Cardiac muscle cell (in vitro differentiated cells and primary cell): ENCODE measurements at regions not wholly inside any gene's neighbourhood (a gene's known extent, or its start where the extent isn't known, plus 50 kb on each side); places are given as distances from the start of the nearest gene placed in this dataset.

Source experiments
- DNase-seq, 2 donors: peaks; one replicate each; pipeline versions ENCODE4 v3.0.0 to v3.0.0-alpha.2; 2010 to 2017; ENCODE audit warnings: low read depth in 1 of 2, low spot score in 1 of 2
- H3K27ac ChIP-seq: fragments of 200-600 bp; sonication (generic); 2 replicates; pipeline ENCODE4 v1.5.1; 2016
- H3K27me3 ChIP-seq: fragments of 200-600 bp; sonication (generic); 2 replicates; pipeline ENCODE4 v1.6.0; 2016; ENCODE audit warnings: control low read depth
- H3K36me3 ChIP-seq: fragments of 200-600 bp; sonication (generic); 2 replicates; pipeline ENCODE4 v1.5.1; 2016; ENCODE audit warnings: control low read depth
- H3K4me1 ChIP-seq: fragments of 200-600 bp; sonication (generic); 2 replicates; pipeline ENCODE4 v1.8.1; 2017; ENCODE audit warnings: low read depth, mild to moderate bottlenecking, mixed run types
- H3K4me3 ChIP-seq: fragments of 200-600 bp; sonication (generic); 2 replicates; pipeline ENCODE4 v1.5.1; 2016; ENCODE audit warnings: mild to moderate bottlenecking
- H3K9me3 ChIP-seq: fragments of 200-600 bp; sonication (generic); 2 replicates; pipeline ENCODE4 v1.5.1; 2017; ENCODE audit warnings: low read depth, mild to moderate bottlenecking, control low read depth
- CTCF ChIP-seq: IDR thresholded peaks from 2 replicates; pipeline ENCODE4 v1.5.1; 2012; ENCODE audit warnings: low read depth, mild to moderate bottlenecking, low read length

GRCh38 chr2:128618642-128619041, 300.0 kb upstream of the HS6ST1 start:
- H3K27ac ChIP-seq, result no peak overlapping the region
- H3K4me3 ChIP-seq, result no peak overlapping the region
- no peak for TF ChIP-seq CTCF
- DNase-seq, result no peak
- no peaks in the 10 kb centered on the region for H3K36me3 ChIP-seq
- no peaks in the 10 kb centered on the region for H3K9me3 ChIP-seq
- H3K27me3 ChIP-seq, result peaks cover 5% of the 10 kb centered on the region
- no peaks in the 10 kb centered on the region for H3K4me1 ChIP-seq

GRCh38 chr2:128619471-128620325, 301.0 kb upstream of the HS6ST1 start:
- no peak for TF ChIP-seq CTCF
- no peaks in the 10 kb centered on the region for H3K9me3 ChIP-seq
- no peak for DNase-seq
- peaks cover 8% of the 10 kb centered on the region for H3K27me3 ChIP-seq
- H3K4me3 ChIP-seq, result no peak overlapping the region
- H3K36me3 ChIP-seq, result no peaks in the 10 kb centered on the region
- H3K27ac ChIP-seq, result no peak overlapping the region
- no peaks in the 10 kb centered on the region for H3K4me1 ChIP-seq

GRCh38 chr2:128621074-128621473, 302.4 kb upstream of the HS6ST1 start:
- TF ChIP-seq CTCF, result no peak
- Histone ChIP-seq H3K4me3 (no peak overlapping the region), H3K27ac (no peak overlapping the region), H3K36me3 (no peaks in the 10 kb centered on the region), H3K27me3 (peaks cover 17% of the 10 kb centered on the region), H3K9me3 (no peaks in the 10 kb centered on the region), H3K4me1 (no peaks in the 10 kb centered on the region)
- DNase-seq, result no peak

GRCh38 chr2:128622371-128622770, 303.7 kb upstream of the HS6ST1 start:
- no peak for DNase-seq
- Histone ChIP-seq H3K27me3 (peaks cover 24% of the 10 kb centered on the region), H3K4me3 (no peak overlapping the region), H3K27ac (no peak overlapping the region), H3K36me3 (no peaks in the 10 kb centered on the region), H3K9me3 (no peaks in the 10 kb centered on the region), H3K4me1 (no peaks in the 10 kb centered on the region)
- TF ChIP-seq CTCF, result no peak

- no peaks in the 10 kb centered on the region for H3K4me1 ChIP-seq
- DNase-seq, result no peak
- H3K4me3 ChIP-seq, result no peak overlapping the region
- peaks cover 31% of the 10 kb centered on the region for H3K27me3 ChIP-seq
- no peak for TF ChIP-seq CTCF
- no peaks in the 10 kb centered on the region for H3K36me3 ChIP-seq
- H3K27ac ChIP-seq, result no peak overlapping the region
- no peaks in the 10 kb centered on the region for H3K9me3 ChIP-seq
These were observed 304.4 kb upstream of the HS6ST1 start for GRCh38 chr2:128622955-128623620.
